NT2/D1 (cell line): ENCODE measurements at regions not wholly inside any gene's neighbourhood (a gene's known extent, or its start where the extent isn't known, plus 50 kb on each side); places are given as distances from the start of the nearest gene placed in this dataset.

Experiments
- SUZ12 ChIP-seq: IDR thresholded peaks from 2 replicates; pipeline ENCODE4 v1.6.1; 2011; ENCODE audit not compliant: insufficient read length, insufficient read depth; ENCODE audit errors: extremely low read depth
- YY1 ChIP-seq: IDR thresholded peaks from 2 replicates; pipeline ENCODE4 v1.6.1; 2011; ENCODE audit not compliant: insufficient read length, insufficient read depth

DNA sequence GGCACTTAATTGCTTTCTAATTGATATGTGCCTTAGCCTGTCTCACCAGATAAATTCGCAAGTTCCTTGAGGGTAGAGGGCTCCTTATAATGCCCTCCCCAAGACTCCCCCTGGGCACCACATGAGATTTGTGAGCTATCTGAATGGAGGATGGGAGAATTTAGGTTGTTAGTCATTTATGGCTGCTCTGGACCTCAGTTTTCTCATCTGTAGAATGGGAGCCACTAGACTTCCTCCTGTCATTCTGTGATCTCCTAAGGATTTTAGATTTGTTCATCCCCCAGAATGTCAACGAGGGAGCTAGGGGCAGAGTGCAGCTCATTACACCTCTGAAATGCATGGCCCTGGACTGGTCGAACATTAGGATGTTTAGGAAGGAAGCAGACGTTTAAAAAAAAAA, 294.6 kb downstream of the MIAT start:
- no peak for TF ChIP-seq YY1
- TF ChIP-seq SUZ12: no peak
